HepG2 (cell line): ENCODE measurements at regions not wholly inside any gene's neighbourhood (a gene's known extent, or its start where the extent isn't known, plus 50 kb on each side); places are given as distances from the start of the nearest gene placed in this dataset.

Experiments
- AHDC1 ChIP-seq: sonication (generic); formaldehyde crosslinking; IDR thresholded peaks from 2 replicates; pipeline ENCODE4 v1.5.1; 2020; ENCODE audit warnings: mild to moderate bottlenecking, missing genetic modification reagents, borderline replicate concordance
- BHLHE40 ChIP-seq: IDR thresholded peaks from 2 replicates; pipeline ENCODE4 v1.6.1; 2011; ENCODE audit warnings: low read length, improper control_type of control experiment
- EZH2 ChIP-seq: conservative IDR thresholded peaks from 2 replicates; pipeline ENCODE4 v1.6.1; 2012; ENCODE audit warnings: mild to moderate bottlenecking, low read depth, low read length, moderate library complexity
- GATAD1 ChIP-seq: IDR thresholded peaks from 2 replicates; pipeline ENCODE4 v1.6.1; 2016; ENCODE audit warnings: missing genetic modification reagents, missing compliant biosample characterization
- JUN ChIP-seq: sonication (generic); formaldehyde crosslinking; IDR thresholded peaks from 2 replicates; pipeline ENCODE4 v1.4.0; 2020; ENCODE audit warnings: mild to moderate bottlenecking, missing genetic modification reagents
- KDM1A ChIP-seq: IDR thresholded peaks from 2 replicates; pipeline ENCODE4 v1.6.1; 2016; ENCODE audit warnings: missing compliant biosample characterization
- MAFF ChIP-seq: IDR thresholded peaks from 2 replicates; pipeline ENCODE4 v1.6.1; 2011; ENCODE audit warnings: low read depth, low read length, improper control_type of control experiment
- NAIF1 ChIP-seq: sonication (generic); formaldehyde crosslinking; IDR thresholded peaks from 2 replicates; pipeline ENCODE4 v1.5.0; 2020; ENCODE audit warnings: mild to moderate bottlenecking, missing genetic modification reagents, borderline replicate concordance
- PCBP1 ChIP-seq: fragments of 200-400 bp; formaldehyde crosslinking; IDR thresholded peaks from 2 replicates; pipeline ENCODE4 v1.6.1; 2017; ENCODE audit warnings: mild to moderate bottlenecking, low read depth, low read length, borderline replicate concordance
- PLRG1 ChIP-seq: fragments of 450-650 bp; conservative IDR thresholded peaks from 2 replicates; pipeline ENCODE4 v1.6.1; 2016
- SP2 ChIP-seq: sonication (generic); formaldehyde crosslinking; IDR thresholded peaks from 2 replicates; pipeline ENCODE4 v1.5.1; 2020; ENCODE audit warnings: mild to moderate bottlenecking, missing genetic modification reagents
- STAT5B ChIP-seq: sonication (generic); formaldehyde crosslinking; IDR thresholded peaks from 2 replicates; pipeline ENCODE4 v1.4.0; 2020; ENCODE audit warnings: missing genetic modification reagents
- THAP11 ChIP-seq: IDR thresholded peaks from 2 replicates; pipeline ENCODE4 v1.6.1; 2016; ENCODE audit warnings: missing biosample characterization, missing genetic modification reagents
- YEATS4 ChIP-seq: sonication (generic); formaldehyde crosslinking; IDR thresholded peaks from 2 replicates; pipeline ENCODE4 v1.4.0; 2020; ENCODE audit warnings: missing genetic modification reagents, borderline replicate concordance
- YY1 ChIP-seq: IDR thresholded peaks from 2 replicates; pipeline ENCODE4 v1.6.1; 2011; ENCODE audit warnings: low read length, low read depth, moderate library complexity, mild to moderate bottlenecking; ENCODE audit not compliant: insufficient read depth, insufficient replicate concordance
- ZBTB21 ChIP-seq: sonication (generic); formaldehyde crosslinking; IDR thresholded peaks from 2 replicates; pipeline ENCODE4 v1.4.0; 2020; ENCODE audit warnings: missing genetic modification reagents
- ZBTB25 ChIP-seq: IDR thresholded peaks from 2 replicates; pipeline ENCODE4 v1.6.1; 2018; ENCODE audit warnings: missing genetic modification reagents
- ZMAT3 ChIP-seq: sonication (generic); formaldehyde crosslinking; conservative IDR thresholded peaks from 2 replicates; pipeline ENCODE4 v1.7.0; 2021; ENCODE audit warnings: missing genetic modification reagents
- ZNF20 ChIP-seq: sonication (generic); formaldehyde crosslinking; IDR thresholded peaks from 2 replicates; pipeline ENCODE4 v1.4.0; 2020; ENCODE audit warnings: mild to moderate bottlenecking, moderate library complexity, missing genetic modification reagents
- ZNF337 ChIP-seq: sonication (generic); formaldehyde crosslinking; IDR thresholded peaks from 2 replicates; pipeline ENCODE4 v1.5.1; 2020; ENCODE audit warnings: missing genetic modification reagents, low read depth, mild to moderate bottlenecking, borderline replicate concordance
- ZNF569 ChIP-seq: sonication (generic); formaldehyde crosslinking; IDR thresholded peaks from 2 replicates; pipeline ENCODE4 v1.5.0; 2020; ENCODE audit warnings: mild to moderate bottlenecking, missing genetic modification reagents, moderate library complexity, borderline replicate concordance
- ZNF891 ChIP-seq: sonication (generic); formaldehyde crosslinking; IDR thresholded peaks from 2 replicates; pipeline ENCODE4 v1.5.0; 2020; ENCODE audit warnings: mild to moderate bottlenecking, missing genetic modification reagents
- ZSCAN20 ChIP-seq: sonication (generic); formaldehyde crosslinking; IDR thresholded peaks from 2 replicates; pipeline ENCODE4 v1.4.0; 2020; ENCODE audit warnings: missing genetic modification reagents, mild to moderate bottlenecking, borderline replicate concordance

- TF ChIP-seq MAFF (no peak), PCBP1 (no peak), YEATS4 (no peak), ZNF20 (CRISPR knock-in tag) (no peak), ZNF337 (CRISPR knock-in tag) (no peak), GATAD1 (CRISPR knock-in tag) (no peak), THAP11 (CRISPR knock-in tag) (no peak), KDM1A (CRISPR knock-in tag) (no peak), PLRG1 (no peak), ZSCAN20 (CRISPR knock-in tag) (no peak; the same call in 1 of the 2 replicates), ZBTB25 (0 out of 2 replicates have a peak, but pooled peaks have one; percentile 8), BHLHE40 (no peak), STAT5B (no peak), EZH2 (no peak), ZNF569 (CRISPR knock-in tag) (no peak), AHDC1 (CRISPR knock-in tag) (peak; percentile 11; the same call in 1 of the 2 replicates), ZNF891 (CRISPR knock-in tag) (no peak), ZMAT3 (CRISPR knock-in tag) (no peak), ZBTB21 (CRISPR knock-in tag) (no peak), NAIF1 (CRISPR knock-in tag) (no peak), YY1 (no peak), SP2 (CRISPR knock-in tag) (no peak), JUN (CRISPR knock-in tag) (no peak)
Measured at GRCh38 chr20:53678990-53679596, 85.5 kb upstream of the ZNF217 start (continued).
